HL-60 (cell line): ENCODE measurements at regions not wholly inside any gene's neighbourhood (a gene's known extent, or its start where the extent isn't known, plus 50 kb on each side); places are given as distances from the start of the nearest gene placed in this dataset.

Experiments
- CTCF ChIP-seq: IDR thresholded peaks from one replicate; pipeline ENCODE4 v1.5.1; 2011; ENCODE audit warnings: low read length, control low read depth, inconsistent platforms; ENCODE audit not compliant: insufficient read depth
- POLR2AphosphoS5 ChIP-seq: IDR thresholded peaks from 2 replicates; pipeline ENCODE4 v1.6.1; 2012; ENCODE audit warnings: low read depth
- REST ChIP-seq: IDR thresholded peaks from 2 replicates; pipeline ENCODE4 v1.6.1; 2012; ENCODE audit warnings: low read depth; ENCODE audit not compliant: insufficient replicate concordance
- SPI1 ChIP-seq: IDR thresholded peaks from 2 replicates; pipeline ENCODE4 v1.6.1; 2012; ENCODE audit warnings: low read depth, mild to moderate bottlenecking, borderline replicate concordance

GRCh38 chr10:128686630-128687278 lies 560.5 kb upstream of the MKI67 start:
- no peak for TF ChIP-seq CTCF
- TF ChIP-seq REST, result no peak
- no peak for TF ChIP-seq POLR2AphosphoS5
- TF ChIP-seq SPI1, result no peak
